ENCODE measurements at regions not wholly inside any gene's neighbourhood (a gene's known extent, or its start where the extent isn't known, plus 50 kb on each side); places are given as distances from the start of the nearest gene placed in this dataset.

- Histone ChIP-seq H3K4me3 (no peak overlapping the region), H3K27me3 (replicated peaks; ENCODE audit: insufficient read depth) (no peaks in the 10 kb centered on the region), H3K4me1 (replicated peaks) (no peaks in the 10 kb centered on the region), H3K27ac (no peak overlapping the region), H3K9me3 (no peaks in the 10 kb centered on the region), H3K36me3 (no peaks in the 10 kb centered on the region)
- no peak for DNase-seq (ENCODE audit: low spot score)
- 63% methylated on average over 4 of the region's 4 CpGs for WGBS
- TF ChIP-seq POLR2A (IDR thresholded peaks at IDR 0.05) (no peak), POLR2AphosphoS5 (IDR thresholded peaks at IDR 0.05) (no peak)
- TF ChIP-seq, protein P1, sequence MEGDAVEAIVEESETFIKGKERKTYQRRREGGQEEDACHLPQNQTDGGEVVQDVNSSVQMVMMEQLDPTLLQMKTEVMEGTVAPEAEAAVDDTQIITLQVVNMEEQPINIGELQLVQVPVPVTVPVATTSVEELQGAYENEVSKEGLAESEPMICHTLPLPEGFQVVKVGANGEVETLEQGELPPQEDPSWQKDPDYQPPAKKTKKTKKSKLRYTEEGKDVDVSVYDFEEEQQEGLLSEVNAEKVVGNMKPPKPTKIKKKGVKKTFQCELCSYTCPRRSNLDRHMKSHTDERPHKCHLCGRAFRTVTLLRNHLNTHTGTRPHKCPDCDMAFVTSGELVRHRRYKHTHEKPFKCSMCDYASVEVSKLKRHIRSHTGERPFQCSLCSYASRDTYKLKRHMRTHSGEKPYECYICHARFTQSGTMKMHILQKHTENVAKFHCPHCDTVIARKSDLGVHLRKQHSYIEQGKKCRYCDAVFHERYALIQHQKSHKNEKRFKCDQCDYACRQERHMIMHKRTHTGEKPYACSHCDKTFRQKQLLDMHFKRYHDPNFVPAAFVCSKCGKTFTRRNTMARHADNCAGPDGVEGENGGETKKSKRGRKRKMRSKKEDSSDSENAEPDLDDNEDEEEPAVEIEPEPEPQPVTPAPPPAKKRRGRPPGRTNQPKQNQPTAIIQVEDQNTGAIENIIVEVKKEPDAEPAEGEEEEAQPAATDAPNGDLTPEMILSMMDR (IDR thresholded peaks at IDR 0.05): no peak
- intact Hi-C loops (cut with DNase I): no loop called here
Observed at GRCh38 chr18:56508370-56509036, 129.9 kb downstream of the TXNL1 start.

- H3K4me3 ChIP-seq: no peak overlapping the region
- intact Hi-C loops (cut with DNase I): no loop called here
- H3K4me1 ChIP-seq (replicated peaks): no peaks in the 10 kb centered on the region
- no peak for DNase-seq (ENCODE audit: low spot score)
- no peaks in the 10 kb centered on the region for H3K9me3 ChIP-seq
- TF ChIP-seq POLR2AphosphoS5 (IDR thresholded peaks at IDR 0.05): no peak
- TF ChIP-seq, protein P1 (IDR thresholded peaks at IDR 0.05): no peak
- no peak for TF ChIP-seq POLR2A (IDR thresholded peaks at IDR 0.05)
- no peak overlapping the region for H3K27ac ChIP-seq
- H3K36me3 ChIP-seq: no peaks in the 10 kb centered on the region
- no peaks in the 10 kb centered on the region for H3K27me3 ChIP-seq (replicated peaks; ENCODE audit: insufficient read depth)
Observed at GRCh38 chr18:56505971-56506370, 132.4 kb downstream of the TXNL1 start.

GRCh38 chr18:56505293-56505692 is 133.1 kb downstream of the TXNL1 start:
- no peak overlapping the region for H3K27ac ChIP-seq
- H3K27me3 ChIP-seq (replicated peaks; ENCODE audit: insufficient read depth): no peaks in the 10 kb centered on the region
- no peak for DNase-seq (ENCODE audit: low spot score)
- TF ChIP-seq, protein P1 (IDR thresholded peaks at IDR 0.05): no peak
- TF ChIP-seq POLR2AphosphoS5 (IDR thresholded peaks at IDR 0.05) (no peak), POLR2A (IDR thresholded peaks at IDR 0.05) (no peak)
- no peaks in the 10 kb centered on the region for H3K36me3 ChIP-seq
- no peak overlapping the region for H3K4me3 ChIP-seq
- no peaks in the 10 kb centered on the region for H3K9me3 ChIP-seq
- no peaks in the 10 kb centered on the region for H3K4me1 ChIP-seq (replicated peaks)
- WGBS: 99% methylated on average over 3 of the region's 3 CpGs
- intact Hi-C loops (cut with DNase I): no loop called here

DNA sequence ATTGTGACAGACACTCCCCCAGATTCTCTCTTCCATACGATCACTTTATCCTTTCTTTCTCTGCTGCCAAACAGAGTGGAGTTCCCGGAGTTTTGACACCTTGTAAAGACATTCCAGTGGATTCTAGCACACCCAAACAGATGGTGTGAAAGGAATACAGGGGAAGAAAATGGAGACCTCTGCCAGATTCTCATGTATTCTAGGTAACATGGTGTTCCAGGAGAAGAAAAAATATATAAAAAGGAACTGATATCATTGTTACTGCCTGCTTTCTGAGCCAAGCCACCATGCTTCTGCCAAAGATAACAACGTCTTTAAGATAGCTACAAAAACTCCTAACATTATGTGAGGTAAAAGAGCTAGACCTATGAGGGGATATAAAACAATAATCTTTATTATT is 136.5 kb downstream of the TXNL1 start:
- no peaks in the 10 kb centered on the region for H3K36me3 ChIP-seq
- intact Hi-C loops (cut with DNase I): no loop called here
- H3K9me3 ChIP-seq: no peaks in the 10 kb centered on the region
- H3K4me3 ChIP-seq: no peak overlapping the region
- no peaks in the 10 kb centered on the region for H3K27me3 ChIP-seq (replicated peaks; ENCODE audit: insufficient read depth)
- DNase-seq (ENCODE audit: low spot score): peak; percentile 7
- H3K27ac ChIP-seq: no peak overlapping the region
- TF ChIP-seq POLR2A (IDR thresholded peaks at IDR 0.05): no peak
- peak; percentile 20 for TF ChIP-seq POLR2AphosphoS5 (IDR thresholded peaks at IDR 0.05)
- H3K4me1 ChIP-seq (replicated peaks): no peaks in the 10 kb centered on the region
- 12% methylated on average over 3 of the region's 3 CpGs for WGBS

DNA sequence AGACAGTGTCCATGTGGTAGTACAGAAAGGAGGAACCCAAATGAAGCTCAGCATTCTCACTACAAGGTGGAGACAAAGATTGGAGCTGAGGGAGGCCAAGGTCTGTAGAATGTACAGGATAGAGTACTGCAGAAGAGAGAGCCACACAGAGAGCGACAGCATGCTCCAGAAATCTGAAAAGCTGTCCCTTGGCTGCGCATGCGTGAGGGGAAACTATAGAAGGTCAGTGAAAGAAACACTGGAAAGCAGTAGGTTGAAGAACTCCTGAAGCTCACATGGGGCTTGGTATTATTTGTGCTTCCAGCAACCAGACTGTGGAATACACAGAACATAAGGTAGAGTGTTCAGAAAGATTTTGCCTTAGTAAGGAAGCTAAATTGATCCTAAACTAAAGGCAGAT is 142.5 kb downstream of the TXNL1 start:
- Histone ChIP-seq H3K4me1 (replicated peaks) (no peaks in the 10 kb centered on the region), H3K4me3 (no peak overlapping the region), H3K27ac (no peak overlapping the region), H3K9me3 (no peaks in the 10 kb centered on the region), H3K27me3 (replicated peaks; ENCODE audit: insufficient read depth) (no peaks in the 10 kb centered on the region), H3K36me3 (no peaks in the 10 kb centered on the region)
- 100% methylated on average over 3 of the region's 3 CpGs for WGBS
- intact Hi-C loops (cut with DNase I): no loop called here
- no peak for DNase-seq (ENCODE audit: low spot score)
- TF ChIP-seq POLR2A (IDR thresholded peaks at IDR 0.05): no peak
- no peak for TF ChIP-seq POLR2AphosphoS5 (IDR thresholded peaks at IDR 0.05)
- TF ChIP-seq, protein P1 (IDR thresholded peaks at IDR 0.05): no peak

All from prostate gland (tissue), 2 donors.